ENCODE measurements at regions not wholly inside any gene's neighbourhood (a gene's known extent, or its start where the extent isn't known, plus 50 kb on each side); places are given as distances from the start of the nearest gene placed in this dataset.

DNA sequence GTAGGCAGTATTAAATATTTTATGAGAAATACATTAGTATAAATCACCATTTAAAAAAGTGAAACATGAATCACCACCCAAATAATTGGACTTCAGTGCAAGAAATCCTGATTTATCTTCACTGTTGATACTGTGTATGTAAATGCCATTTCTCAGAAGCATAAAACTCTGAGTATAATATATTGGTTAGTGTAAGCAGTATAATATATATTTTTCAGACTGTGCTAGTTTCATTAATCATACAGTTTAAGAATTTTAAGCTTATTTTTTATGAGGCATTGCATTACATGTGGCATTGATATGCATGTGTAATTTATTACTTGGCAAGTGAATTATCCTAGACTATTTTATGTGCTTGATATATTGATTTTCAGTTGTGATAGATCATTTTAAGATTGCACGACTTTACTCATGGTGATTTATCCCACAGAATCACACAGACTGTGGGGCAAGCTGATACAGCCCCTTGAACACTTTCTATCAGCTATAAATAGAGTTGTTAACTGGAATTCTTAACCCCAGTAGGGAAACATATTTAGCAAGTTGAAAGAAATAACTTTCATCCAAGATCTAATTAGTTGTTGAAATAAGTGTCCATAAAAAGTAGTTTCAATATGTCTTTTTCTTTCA is 403.5 kb downstream of the RPL10L start:
- TF ChIP-seq CTCF (IDR thresholded peaks at IDR 0.05; ENCODE audit: low read length), result no peak
- no peak for TF ChIP-seq EZH2phosphoT487 (IDR thresholded peaks at IDR 0.05; ENCODE audit: low read length)
